Activated CD8-positive, alpha-beta T cell treated with anti-CD3 and anti-CD28 coated beads for 36 hours (primary cell): ENCODE measurements at regions not wholly inside any gene's neighbourhood (a gene's known extent, or its start where the extent isn't known, plus 50 kb on each side); places are given as distances from the start of the nearest gene placed in this dataset.

Experiments used
- ATAC-seq: fragments of 200-7000 bp; cut with Tn5 transposase; one replicate; pipeline ENCODE4 v1.10.0; 2021; ENCODE audit warnings: mild to moderate bottlenecking, moderate library complexity
- CTCF ChIA-PET: fragments of 350-600 bp; sonication (Branson Sonifier 250); formaldehyde crosslinking; loops from one replicate; lab custom pipeline; 2021; ENCODE audit warnings: antibody characterized with exemption; lab: Charles Lee
- POLR2A ChIA-PET: fragments of 350-600 bp; sonication (Branson Sonifier 250); formaldehyde crosslinking; loops from one replicate; lab custom pipeline; 2021; ENCODE audit warnings: antibody characterized with exemption; lab: Charles Lee
- DNase-seq: peaks from one replicate; pipeline ENCODE4 v3.0.0-alpha.2; 2020
- H3K27ac Mint-ChIP-seq: one replicate; pipeline ENCODE4 v1.8.0; 2021; ENCODE audit warnings: mild to moderate bottlenecking, mixed read lengths
- H3K27me3 Mint-ChIP-seq: one replicate; pipeline ENCODE4 v1.8.0; 2021; ENCODE audit warnings: mixed read lengths
- H3K36me3 Mint-ChIP-seq: one replicate; pipeline ENCODE4 v1.8.0; 2021; ENCODE audit warnings: low read depth, mixed read lengths
- H3K4me1 Mint-ChIP-seq: one replicate; pipeline ENCODE4 v1.8.0; 2021; ENCODE audit warnings: low read depth, mixed read lengths
- H3K4me3 Mint-ChIP-seq: one replicate; pipeline ENCODE4 v1.8.0; 2021; ENCODE audit warnings: mild to moderate bottlenecking, moderate library complexity, mixed read lengths
- H3K9me3 Mint-ChIP-seq: one replicate; pipeline ENCODE4 v1.8.0; 2021; ENCODE audit warnings: mixed read lengths
- CTCF ChIP-seq: fragments of 200-600 bp; IDR thresholded peaks from one replicate; pipeline ENCODE4 v1.8.0; 2022; ENCODE audit warnings: antibody characterized with exemption, mild to moderate bottlenecking
- intact Hi-C: fragments of 100-400 bp; cut with micrococcal nuclease; formaldehyde crosslinking; loops from one replicate; pipeline ENCODE4 v1.10.0; 2022

GRCh38 chr21:36569511-36569910 is 89.6 kb upstream of the CLDN14 start:
- ATAC-seq (no peak), DNase-seq (no peak)
- Mint-ChIP-seq H3K27ac (no peak overlapping the region), H3K4me3 (no peak overlapping the region), H3K27me3 (peaks cover 4% of the 10 kb centered on the region), H3K9me3 (no peaks in the 10 kb centered on the region), H3K36me3 (no peaks in the 10 kb centered on the region), H3K4me1 (no peaks in the 10 kb centered on the region)
- TF ChIP-seq CTCF: no peak
- CTCF ChIA-PET: no interaction called here
- POLR2A ChIA-PET: no interaction called here
- intact Hi-C loops: no loop called here

DNA sequence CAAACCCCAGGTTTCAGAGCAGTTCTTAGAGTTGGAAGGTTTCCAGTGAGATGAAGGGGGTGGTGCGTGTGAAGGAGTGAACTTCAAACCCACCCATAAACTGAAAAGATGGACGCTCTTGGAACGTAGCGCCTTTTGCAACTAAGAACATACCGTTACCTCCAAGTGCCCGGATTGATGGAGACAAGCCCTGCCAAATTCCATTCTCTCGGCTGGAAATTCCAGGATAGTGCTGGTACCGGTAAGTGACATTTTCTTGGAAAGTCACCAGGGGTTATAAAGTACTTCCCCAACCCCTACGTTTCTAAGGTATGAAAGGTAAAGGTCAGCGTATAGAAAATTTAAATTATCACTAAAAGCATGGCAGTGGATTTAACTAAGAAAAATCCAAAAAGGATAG is 91.6 kb upstream of the CLDN14 start:
- TF ChIP-seq CTCF: no peak
- DNase-seq: no peak
- ChIA-PET POLR2A (no interaction called here), CTCF (no interaction called here)
- H3K27me3 Mint-ChIP-seq: peaks cover 3% of the 10 kb centered on the region
- no peaks in the 10 kb centered on the region for H3K9me3 Mint-ChIP-seq
- H3K4me1 Mint-ChIP-seq: no peaks in the 10 kb centered on the region
- no peaks in the 10 kb centered on the region for H3K36me3 Mint-ChIP-seq
- no peak for ATAC-seq
- H3K4me3 Mint-ChIP-seq: no peak overlapping the region
- intact Hi-C loops: no loop called here
- no peak overlapping the region for H3K27ac Mint-ChIP-seq

GRCh38 chr21:36572039-36572438 is 92.1 kb upstream of the CLDN14 start:
- CTCF ChIA-PET: no interaction called here
- intact Hi-C loops: no loop called here
- DNase-seq (no peak), ATAC-seq (no peak)
- Mint-ChIP-seq H3K9me3 (no peaks in the 10 kb centered on the region), H3K4me3 (no peak overlapping the region), H3K36me3 (no peaks in the 10 kb centered on the region), H3K27ac (no peak overlapping the region), H3K4me1 (no peaks in the 10 kb centered on the region), H3K27me3 (peaks cover 3% of the 10 kb centered on the region)
- POLR2A ChIA-PET: no interaction called here
- no peak for TF ChIP-seq CTCF

GRCh38 chr21:36575306-36575705 is 95.4 kb upstream of the CLDN14 start:
- ATAC-seq (no peak), DNase-seq (no peak)
- ChIA-PET CTCF (interaction anchor here (1.3 to 2.3 kb wide), 3 partner anchors 12 to 72 kb away, joined by 3 to 8 read pairs (median 5); no protein-coding TSS in a partner anchor), POLR2A (interaction anchor here (0.6 to 1.0 kb wide), 3 partner anchors 10 to 69 kb away, joined by 3 read pairs; no protein-coding TSS in a partner anchor)
- H3K36me3 Mint-ChIP-seq: no peaks in the 10 kb centered on the region
- H3K27ac Mint-ChIP-seq: no peak overlapping the region
- no peak overlapping the region for H3K4me3 Mint-ChIP-seq
- peaks cover 6% of the 10 kb centered on the region for H3K4me1 Mint-ChIP-seq
- no peaks in the 10 kb centered on the region for H3K9me3 Mint-ChIP-seq
- H3K27me3 Mint-ChIP-seq: peaks cover 1% of the 10 kb centered on the region
- intact Hi-C loops: no loop called here
- TF ChIP-seq CTCF: no peak

DNA sequence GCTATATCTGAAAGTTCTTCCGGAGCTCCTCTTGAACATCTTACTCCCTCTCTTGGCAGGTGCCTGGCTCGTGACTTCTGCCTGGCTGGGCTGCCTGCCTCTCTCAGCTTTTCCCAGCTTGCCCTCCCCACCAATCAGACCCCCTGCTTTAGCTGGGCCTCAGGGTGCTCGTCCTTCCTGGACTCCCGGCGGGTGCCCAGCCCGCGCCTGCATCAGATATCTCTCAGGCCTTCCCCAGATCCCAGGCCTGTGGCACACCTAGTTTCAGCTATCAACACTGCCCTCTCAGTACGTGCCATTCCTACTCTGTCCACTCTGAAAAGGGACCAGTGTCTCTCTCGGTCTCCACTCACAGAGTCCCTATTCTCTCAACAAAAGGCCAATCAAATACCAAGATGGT is 96.5 kb upstream of the CLDN14 start:
- no peak for TF ChIP-seq CTCF
- peaks cover 6% of the 10 kb centered on the region for H3K4me1 Mint-ChIP-seq
- DNase-seq (no peak), ATAC-seq (no peak)
- no peaks in the 10 kb centered on the region for H3K36me3 Mint-ChIP-seq
- peaks cover 1% of the 10 kb centered on the region for H3K27me3 Mint-ChIP-seq
- no peaks in the 10 kb centered on the region for H3K9me3 Mint-ChIP-seq
- H3K27ac Mint-ChIP-seq: no peak overlapping the region
- POLR2A ChIA-PET: no interaction called here
- intact Hi-C loops: no loop called here
- CTCF ChIA-PET: interaction anchor here (0.6 to 2.3 kb wide), 5 partner anchors 8 to 73 kb away, joined by 3 to 8 read pairs (median 4); no protein-coding TSS in a partner anchor
- H3K4me3 Mint-ChIP-seq: no peak overlapping the region
